Ovary (tissue), 3 donors: ENCODE measurements at regions not wholly inside any gene's neighbourhood (a gene's known extent, or its start where the extent isn't known, plus 50 kb on each side); places are given as distances from the start of the nearest gene placed in this dataset.

Source experiments
- EP300 ChIP-seq: sonication (generic); formaldehyde crosslinking; IDR thresholded peaks from one replicate; pipeline ENCODE4 v1.6.1; 2017; ENCODE audit warnings: antibody characterized with exemption
- POLR2A ChIP-seq: fragments of 450-650 bp; IDR thresholded peaks from one replicate; pipeline ENCODE4 v1.6.1; 2017; ENCODE audit warnings: antibody characterized with exemption, mild to moderate bottlenecking, moderate library complexity
- TF ChIP-seq, protein P1 (sequence below), 3 donors: fragments of 450-650 bp in 2 of 3; fragments of 200-600 bp in 1 of 3; IDR thresholded peaks; one replicate each; pipeline versions ENCODE4 v1.5.1 to v1.8.0; 2016 to 2022; ENCODE audit warnings: antibody characterized with exemption in 3 of 3, mild to moderate bottlenecking in 1 of 3
- donor health status: DM: no; HTN: no; CAD: no.

DNA sequence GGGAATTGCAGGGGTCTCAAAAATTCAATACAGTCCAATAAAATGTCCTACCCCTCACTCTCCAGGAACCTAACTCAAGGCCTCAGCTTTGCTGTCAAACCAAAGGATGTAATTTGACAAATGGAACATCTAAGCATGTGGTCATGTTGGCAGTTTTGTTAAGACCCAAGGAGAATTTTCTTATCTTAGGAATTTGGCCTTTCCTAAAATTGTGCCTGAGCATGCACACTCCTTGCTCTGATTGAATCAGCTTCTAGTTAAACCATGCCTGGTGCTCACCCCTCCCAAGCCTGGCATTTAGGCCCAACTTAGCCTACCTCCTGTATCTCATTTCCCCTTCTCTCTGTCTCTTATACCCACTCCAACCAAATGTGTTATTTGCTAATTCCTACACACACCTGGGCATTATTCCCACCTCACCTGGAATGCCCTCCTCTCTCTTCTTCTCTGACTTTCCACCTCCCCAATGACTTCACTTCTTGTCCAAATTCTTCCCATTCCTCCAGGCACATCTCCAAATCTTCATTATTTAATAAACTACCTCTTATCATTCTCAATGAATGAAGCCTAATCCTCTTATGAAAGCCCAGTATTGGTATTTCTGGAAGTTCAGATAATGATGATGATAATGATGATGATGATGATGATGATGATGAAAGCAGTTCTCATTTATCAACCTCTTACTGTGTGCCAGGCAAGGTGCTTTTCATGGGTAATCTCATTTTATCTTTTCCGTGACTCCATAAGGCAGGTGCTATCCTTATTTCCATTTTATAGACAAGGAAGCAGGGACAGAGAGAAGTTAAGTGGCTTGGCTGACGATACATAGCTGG, 178.0 kb upstream of the IRX6 start:
- TF ChIP-seq, protein P1, sequence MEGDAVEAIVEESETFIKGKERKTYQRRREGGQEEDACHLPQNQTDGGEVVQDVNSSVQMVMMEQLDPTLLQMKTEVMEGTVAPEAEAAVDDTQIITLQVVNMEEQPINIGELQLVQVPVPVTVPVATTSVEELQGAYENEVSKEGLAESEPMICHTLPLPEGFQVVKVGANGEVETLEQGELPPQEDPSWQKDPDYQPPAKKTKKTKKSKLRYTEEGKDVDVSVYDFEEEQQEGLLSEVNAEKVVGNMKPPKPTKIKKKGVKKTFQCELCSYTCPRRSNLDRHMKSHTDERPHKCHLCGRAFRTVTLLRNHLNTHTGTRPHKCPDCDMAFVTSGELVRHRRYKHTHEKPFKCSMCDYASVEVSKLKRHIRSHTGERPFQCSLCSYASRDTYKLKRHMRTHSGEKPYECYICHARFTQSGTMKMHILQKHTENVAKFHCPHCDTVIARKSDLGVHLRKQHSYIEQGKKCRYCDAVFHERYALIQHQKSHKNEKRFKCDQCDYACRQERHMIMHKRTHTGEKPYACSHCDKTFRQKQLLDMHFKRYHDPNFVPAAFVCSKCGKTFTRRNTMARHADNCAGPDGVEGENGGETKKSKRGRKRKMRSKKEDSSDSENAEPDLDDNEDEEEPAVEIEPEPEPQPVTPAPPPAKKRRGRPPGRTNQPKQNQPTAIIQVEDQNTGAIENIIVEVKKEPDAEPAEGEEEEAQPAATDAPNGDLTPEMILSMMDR (IDR thresholded peaks at IDR 0.05), result no peak
- no peak for TF ChIP-seq POLR2A
- TF ChIP-seq EP300, result no peak
